C4-2B (cell line): ENCODE measurements at regions not wholly inside any gene's neighbourhood (a gene's known extent, or its start where the extent isn't known, plus 50 kb on each side); places are given as distances from the start of the nearest gene placed in this dataset.

Source experiments
- CTCF ChIP-seq: fragments of 450-650 bp; conservative IDR thresholded peaks from 2 replicates; pipeline ENCODE4 v1.5.1; 2017; ENCODE audit warnings: mild to moderate bottlenecking
- ZFX ChIP-seq: fragments of 450-650 bp; IDR thresholded peaks from 2 replicates; pipeline ENCODE4 v1.6.1; 2017

GRCh38 chr6:135796643-135797305 is 54.7 kb upstream of the PDE7B start:
- TF ChIP-seq CTCF (no peak), ZFX (no peak)
